ENCODE measurements at regions not wholly inside any gene's neighbourhood (a gene's known extent, or its start where the extent isn't known, plus 50 kb on each side); places are given as distances from the start of the nearest gene placed in this dataset.
"Not testable (repeated sequence)": the region's sequence is repeated elsewhere in the genome, so short reads cannot be mapped to it uniquely, and the experiment has no call there.

DNA sequence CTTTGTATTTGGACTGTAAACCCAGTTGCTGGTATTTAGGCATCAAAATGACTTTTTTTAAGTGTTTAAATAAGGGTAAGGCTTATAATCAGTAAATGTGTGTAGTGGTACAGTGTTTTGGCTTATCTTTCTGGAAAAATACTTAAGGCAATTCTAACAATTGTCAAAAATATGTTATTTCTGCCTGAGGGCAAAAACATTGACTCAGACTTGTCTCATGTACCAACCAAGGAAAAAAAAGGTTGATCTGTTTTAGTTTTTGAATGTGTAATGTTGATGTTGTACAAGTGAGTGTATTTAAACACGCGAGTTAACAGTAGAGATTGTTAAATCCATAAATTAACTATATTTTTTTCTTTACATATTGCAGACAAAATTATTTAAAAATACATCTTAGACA lies 277.8 kb upstream of the TYRP1 start:
- no peak for DNase-seq

DNA sequence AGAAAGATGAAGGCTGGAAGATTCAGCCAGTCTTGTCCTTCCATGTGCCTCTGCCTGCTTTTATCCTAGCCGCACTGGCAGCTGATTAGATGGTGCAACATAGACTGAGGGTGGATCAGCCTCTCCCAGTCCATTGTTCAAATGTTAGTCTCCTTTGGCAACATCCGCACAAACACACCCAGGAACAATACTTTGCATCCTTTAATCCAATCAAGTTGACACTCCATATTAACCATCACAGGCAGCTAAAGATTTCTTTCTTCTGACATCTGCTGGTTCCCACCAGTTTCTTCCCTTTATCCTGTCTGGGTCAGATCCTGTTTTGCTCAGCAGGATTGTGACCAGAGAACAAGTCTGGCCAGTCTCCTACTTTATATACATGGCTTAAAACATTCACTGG lies 276.5 kb upstream of the TYRP1 start:
- DNase-seq = no peak

DNA sequence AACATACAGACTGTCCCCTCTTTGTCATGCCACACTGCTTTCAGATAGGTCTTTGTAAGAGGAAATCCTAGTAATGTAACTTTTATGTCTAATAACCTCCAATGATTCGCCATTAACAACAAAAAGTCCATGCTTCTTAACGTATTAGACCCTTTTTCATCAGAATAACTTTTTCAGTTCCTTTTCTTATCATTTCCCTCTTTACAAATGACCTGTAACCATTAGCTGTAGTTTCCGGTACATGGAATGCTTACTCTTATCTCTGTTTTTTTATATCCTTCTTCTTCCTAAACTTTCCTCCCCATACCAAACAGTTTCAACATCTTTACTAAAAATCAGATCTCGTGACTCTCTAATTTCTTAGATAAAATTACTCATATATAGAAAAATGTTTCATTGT lies 268.9 kb upstream of the TYRP1 start:
- no peak for DNase-seq

DNA sequence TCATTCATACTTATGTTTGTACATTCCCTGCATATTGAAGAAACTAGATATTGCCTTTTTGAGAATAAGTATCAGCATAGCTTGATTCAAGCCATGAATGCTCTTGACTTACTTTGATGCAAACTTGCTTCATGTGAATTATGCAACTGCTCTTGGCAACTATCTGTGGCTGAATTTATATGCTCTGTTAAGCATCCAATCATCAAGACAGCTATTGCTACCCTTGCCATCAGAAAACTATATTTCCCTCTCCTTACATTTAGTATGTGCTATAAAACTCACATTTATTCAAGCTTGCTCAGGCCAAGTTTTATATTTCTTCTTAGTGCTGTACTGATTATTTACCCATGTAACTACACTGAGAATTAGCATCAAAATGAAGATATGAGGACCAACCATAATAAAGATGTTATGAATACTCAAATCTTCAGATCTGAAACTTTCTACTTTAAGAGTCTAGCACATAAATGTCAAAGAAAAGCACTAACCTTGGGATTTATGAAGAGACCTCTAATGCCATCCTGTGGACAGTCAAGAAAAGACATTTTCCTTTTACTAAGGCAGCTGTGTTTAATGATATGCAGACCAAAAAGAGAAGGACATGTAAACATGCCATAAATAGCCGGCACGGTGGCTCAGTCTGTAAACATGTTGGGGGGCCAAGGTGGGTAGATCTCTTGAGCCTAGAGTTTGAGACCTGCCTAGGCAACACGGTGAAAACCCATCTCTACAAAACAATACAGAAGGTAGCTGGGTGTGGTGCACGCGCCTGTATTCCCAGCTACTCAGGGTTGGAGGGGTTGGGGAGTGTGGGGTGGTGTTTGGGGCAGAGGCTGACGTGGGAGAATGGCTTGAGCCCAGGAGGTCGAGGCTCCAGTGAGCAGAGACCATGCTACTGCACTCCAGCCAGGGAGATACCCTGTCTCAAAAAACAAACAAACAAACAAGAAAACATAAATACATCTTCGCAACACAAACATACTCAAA lies 267.0 kb upstream of the TYRP1 start:
- peak in 1 of 2 donors; percentile 17 for DNase-seq

DNA sequence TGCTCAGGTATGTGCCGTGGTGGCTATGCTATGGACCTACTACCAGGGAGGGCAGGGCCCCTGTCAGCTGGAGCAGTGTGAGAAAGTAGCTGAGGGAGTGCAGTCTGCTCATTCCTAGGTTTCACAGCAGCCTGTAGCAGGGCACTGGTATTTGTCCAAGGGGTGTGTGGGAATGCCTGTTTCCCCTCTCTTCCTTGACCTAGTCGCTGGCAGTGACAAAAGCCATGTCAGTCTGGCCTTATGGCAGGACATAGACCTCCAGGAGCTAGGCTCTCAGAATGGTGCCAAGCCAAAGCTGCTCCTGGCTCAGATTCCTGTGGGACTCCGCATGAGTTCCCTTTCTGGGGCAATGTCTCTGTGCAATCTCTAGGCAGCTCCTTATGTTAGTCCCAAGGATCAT lies 253.9 kb upstream of the TYRP1 start:
- DNase-seq = no peak

DNA sequence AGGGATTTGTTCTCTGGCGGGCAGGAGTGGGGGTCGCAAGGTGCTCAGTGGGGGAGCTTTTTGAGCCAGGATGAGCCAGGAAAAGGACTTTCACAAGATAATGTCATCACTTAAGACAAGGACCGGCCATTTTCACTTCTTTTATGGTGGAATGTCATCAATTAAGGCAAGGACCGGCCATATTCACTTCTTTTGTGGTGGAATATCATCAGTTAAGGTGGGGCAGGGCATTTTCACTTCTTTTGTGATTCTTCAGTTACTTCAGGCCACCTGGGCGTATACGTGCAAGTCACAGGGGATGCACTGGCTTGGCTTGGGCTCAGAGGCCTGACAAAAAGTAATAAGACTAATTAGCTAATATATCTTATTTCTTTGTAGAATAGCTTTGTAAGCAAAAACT lies 252.1 kb upstream of the TYRP1 start:
- DNase-seq = not testable (repeated sequence)

DNA sequence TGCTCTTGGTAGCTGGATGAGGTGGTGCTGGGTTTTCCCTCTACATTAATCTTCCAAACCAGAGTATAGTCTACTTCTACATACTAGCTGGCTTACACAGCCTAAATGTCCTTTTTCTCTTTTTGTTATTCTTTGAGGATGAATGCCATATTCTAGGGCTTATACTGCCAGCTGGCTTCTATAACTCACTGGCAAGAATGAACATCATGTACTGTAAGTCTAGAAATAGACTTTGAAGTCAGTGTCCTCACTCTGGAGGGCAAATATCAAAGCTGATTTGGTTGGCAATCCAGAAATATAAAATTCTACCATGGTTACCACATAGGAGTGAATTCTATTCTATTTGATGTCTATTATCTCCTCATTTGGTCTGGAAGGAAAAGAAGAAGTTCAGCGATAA lies 251.7 kb upstream of the TYRP1 start:
- no peak for DNase-seq

DNA sequence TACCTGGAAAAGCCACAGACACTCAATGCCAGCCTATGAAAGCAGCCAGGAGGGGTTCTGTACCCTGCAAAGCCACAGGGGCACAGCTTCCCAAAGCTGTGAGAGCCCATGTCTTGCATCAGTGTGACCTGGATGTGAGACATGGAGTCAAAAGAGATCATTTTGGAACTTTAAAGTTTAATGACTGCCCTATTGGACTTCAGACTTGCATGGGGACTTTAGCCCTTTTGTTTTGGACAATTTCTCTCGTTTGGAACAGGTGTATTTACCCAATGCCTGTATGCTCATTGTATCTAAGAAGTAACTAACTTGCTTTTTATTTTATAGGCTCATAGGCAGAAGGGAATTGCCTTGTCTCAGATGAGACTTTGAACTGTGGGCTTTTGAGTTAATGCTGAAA lies 244.9 kb upstream of the TYRP1 start:
- no peak for DNase-seq

DNA sequence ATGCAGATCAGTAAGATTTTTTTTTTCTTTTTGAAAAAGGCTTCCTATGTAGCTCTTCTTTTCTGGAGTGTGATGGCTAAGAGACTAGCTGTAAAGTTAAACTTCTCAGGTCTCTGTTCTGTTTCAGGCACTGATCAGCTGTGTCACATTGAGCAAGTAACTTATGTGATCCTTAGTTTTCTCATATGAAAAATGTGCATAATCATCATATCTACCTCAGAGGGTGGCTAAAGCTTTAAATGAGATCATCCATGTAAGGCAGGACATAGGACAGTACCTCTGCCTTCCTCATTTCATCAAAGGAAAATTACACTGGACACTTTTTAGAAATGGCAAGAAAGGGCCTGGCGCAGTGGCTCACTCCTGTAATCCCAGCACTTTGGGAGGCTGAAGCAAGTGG lies 235.9 kb upstream of the TYRP1 start:
- no peak for DNase-seq

DNA sequence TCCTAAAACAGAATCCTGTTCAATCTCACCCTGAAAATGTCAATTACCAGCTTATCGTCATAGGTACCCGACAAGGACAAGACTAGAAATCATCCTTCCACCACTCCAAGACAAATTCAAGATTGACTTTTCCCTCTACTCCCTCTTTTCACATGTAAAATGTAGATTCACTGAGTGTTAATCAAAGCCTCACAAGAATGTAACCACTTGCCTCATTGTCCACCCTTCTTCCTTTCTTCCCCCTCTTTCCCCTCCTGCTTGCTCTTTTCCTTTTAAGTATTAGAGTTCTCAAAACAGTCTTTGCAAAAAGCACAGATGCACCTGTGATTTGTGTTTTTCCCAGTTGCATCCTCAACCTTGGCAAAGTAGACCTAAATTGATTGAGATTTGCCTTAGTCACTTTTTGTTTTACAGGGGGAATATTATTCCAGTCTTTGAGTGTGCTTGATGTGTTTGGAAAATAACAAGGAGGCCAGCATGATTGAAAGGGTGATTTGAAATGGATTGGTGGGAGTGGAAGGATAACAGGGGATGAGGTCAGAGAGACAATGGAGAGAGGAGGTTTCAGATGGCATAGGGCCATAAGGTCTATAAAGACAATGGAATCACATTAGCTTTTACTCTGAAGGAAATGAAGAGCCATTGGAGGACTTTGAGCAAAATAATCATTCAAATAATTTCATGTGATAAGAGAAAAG lies 231.3 kb upstream of the TYRP1 start:
- DNase-seq = no peak

DNA sequence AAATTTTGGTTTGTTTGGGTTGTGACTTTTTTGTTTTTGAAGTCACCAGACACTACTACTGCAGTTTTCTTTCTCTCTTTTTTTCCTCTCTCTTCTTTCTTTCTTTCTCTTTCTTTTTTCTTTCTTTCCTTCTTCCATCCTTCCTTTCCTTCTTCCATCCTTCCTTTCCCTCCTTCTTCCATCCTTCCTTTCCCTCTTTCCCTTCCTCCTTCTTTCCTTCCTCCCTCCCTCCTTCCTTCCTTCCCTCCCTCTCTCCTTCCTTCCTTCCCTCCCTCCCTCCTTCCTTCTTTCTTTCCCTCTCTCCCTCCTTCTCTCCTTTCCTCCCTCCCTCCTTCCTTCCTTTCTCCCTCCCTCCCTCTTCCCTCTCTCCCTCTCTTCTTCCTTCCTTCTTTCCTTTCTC lies 230.3 kb upstream of the TYRP1 start:
- no peak for DNase-seq

DNA sequence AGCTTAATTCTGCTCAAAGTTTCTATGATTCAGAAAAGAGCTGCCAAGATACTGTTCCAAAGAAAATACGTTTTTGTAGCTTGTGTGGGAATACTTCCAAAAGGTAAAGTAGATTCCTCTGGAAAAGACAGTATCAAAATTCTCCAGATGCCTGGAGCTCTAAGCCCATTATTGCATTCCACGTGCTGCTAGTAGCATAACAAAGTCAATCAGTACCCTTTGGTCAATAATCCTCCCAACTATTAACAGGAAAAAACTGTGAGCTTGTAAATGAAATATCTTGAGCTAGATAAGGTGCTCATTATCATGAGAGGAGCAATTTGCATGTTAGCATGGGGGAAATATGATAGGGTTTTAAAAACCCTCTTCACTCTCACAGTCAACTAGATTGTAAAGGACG lies 229.5 kb upstream of the TYRP1 start:
- DNase-seq = no peak

DNA sequence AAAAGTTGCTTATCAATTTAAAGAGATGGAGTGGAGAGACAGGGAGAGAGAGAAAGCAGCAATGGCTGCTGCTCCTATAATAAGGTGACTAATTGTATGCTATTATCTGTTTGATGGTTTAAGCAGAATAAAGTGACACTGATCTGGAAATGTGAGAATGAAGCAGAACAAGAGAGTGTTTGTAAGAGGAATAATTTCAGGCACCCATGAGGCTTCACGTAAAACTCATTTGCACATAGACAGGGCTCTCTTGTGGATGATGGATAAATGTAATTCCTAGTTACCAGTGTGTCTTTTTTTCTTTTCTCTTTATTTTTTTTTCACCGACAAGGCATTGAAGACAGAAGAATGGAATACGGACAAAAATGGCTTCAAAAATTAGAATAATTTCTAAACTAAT lies 228.8 kb upstream of the TYRP1 start:
- DNase-seq = no peak

DNA sequence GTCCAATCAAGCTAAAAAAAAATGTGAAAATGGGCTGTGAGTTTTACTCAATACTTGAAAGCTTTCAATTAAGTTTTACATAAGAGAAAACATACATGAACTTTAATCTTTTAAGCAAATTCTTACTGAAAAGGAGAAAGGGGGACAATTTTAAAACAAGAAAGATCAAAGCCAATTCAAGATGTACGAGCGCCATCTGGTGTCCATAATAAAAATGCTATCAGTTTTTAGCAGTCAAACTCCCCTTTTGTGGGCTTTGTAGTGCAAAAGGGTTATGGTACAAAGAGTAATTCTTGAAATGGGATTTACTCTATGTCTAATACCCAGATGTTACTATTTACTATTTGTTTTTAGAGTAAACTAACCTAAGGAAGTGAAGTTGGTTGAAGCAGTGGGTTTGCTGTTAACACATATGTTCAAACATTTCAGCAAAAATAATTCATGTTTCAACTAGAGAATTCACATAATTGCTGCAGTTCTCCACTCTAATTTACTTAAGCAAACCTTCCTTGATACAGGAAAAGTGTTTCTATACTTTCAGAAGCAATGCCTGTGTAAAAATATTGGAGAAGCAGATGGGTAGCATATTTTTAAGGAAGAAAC lies 228.2 kb upstream of the TYRP1 start:
- peak in 1 of 2 donors; percentile 22 for DNase-seq

DNA sequence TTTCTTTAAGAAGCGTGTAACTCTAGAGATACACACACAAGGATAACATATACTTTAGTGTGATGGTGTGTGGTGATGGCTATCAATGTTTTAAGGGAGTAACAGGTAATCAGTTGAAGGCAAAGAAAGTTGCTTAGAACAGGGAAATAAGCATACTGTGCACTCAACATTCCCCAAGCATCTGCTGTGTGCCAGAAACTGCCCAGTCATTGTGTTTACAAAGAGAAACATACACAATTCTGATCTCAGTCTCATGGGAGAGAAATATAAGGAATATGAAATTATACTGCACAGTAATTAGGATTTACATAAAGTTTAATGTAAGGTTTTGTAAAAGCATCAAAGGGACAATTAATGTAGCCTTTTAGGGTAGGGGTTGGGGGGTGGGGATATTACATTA lies 224.1 kb upstream of the TYRP1 start:
- no peak for DNase-seq

DNA sequence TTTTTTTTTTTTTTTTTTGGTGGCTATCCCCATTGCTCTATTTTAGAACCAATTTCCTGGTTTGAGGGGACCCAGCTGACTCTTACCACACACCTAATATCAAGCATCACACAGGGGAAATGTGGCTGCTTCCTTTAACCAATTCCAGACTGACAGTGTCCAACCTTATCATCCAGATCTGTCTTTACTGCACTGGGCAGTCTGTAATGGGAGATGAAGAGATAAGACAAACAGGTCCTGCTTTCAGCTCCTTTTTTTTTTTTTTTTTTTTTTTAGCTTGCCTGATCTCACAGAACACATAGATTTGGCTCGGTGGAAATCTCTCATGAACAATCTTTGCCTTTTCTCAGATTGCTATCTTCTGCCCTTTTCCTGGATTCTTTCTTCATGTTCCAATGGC lies 198.8 kb upstream of the TYRP1 start:
- DNase-seq = no peak

DNA sequence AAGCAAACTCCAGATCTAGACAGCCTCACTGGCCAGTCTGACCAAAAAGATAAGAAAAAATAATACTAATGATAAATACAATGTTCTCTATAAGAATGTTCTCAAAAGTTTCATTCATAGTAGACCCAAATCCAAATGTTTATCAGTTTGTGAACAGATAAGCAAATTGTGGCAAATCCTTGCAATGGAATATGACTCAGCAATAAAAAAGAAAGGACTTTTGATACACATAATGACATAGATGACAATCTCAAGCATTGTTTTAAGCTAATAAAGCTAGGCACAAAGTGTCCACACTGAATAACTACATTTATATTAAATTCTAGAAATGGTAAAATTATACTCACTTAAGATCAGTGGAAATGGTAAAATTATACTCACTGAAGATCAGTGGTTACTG lies 195.4 kb upstream of the TYRP1 start:
- DNase-seq = no peak

DNA sequence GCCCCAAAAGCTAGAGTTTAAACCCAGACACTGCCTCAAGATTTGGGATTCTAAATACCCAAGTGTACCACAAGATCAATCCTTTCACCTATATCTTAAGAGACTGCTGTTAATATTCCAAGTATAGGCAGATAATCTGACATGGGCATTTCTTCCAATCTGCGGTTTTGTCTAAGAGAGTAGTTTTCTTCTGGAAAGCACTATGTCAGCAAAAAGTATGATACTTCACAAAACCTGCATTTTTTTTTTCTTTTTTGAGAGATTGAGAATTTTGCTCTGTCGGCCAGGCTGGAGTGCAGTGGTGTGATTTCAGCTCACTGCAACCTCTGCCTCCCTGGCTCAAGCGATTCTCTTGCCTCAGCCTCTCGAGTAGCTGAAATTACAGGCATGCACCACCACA lies 190.7 kb upstream of the TYRP1 start:
- no peak for DNase-seq

DNA sequence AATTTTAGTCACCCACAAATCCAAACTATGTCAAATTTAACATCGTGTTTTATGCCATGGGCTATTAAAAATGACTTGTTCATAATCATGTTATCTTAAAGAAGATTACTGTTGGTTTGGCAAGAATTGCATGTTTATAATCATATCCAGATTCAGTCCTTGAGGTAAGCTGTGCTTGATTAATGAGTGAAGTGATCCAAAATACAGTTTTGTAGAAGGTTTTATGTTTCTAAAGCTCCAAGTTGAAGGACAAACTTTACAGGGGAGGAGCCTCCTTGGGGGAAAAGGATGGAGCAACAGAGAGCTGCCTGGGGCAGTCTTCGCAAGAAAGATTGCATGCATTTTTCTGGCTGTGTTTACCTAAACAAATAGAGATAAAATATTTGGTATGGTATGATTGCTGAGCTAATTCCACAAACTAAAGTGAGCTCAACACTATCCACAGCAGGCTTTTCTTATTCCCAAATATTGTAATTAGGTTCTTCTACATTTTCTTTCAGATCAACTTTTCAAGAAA lies 189.5 kb upstream of the TYRP1 start:
- no peak for DNase-seq

DNA sequence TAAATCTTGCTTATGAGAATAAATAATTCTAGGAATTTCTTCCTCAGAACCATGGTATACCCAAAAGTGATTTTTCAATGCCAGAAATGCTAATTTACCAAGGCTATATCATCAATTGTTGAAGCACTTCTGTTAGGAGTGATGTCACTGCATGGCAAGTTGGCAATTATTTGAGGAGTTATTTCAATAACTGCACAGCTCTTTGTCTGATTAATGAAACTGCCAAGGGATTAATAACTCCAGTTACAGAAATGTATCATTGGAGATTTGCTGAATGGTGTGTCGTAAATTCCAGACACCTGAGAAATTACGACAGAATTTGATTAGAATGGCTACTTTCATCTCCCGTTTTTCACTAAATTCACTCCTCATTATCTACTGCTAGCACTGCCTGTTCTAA lies 182.6 kb upstream of the TYRP1 start:
- DNase-seq = no peak

DNA sequence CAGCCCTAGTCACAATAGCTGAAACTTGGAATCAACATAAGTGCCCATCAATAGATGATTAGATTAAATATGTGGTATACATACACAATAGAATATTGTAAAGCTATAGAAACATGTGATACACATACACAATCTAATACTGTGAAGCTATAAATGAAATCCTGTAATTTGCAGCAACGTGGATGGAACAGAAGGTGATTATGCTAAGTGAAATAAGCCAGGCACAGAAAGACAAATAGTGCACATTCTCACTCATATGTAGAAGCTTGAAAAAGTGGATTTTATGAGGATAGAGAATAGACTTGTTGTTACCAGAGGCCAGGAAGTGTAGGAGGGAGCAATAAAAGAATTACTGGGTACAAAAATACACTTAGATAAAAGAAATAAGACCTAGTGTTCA lies 181.5 kb upstream of the TYRP1 start:
- DNase-seq = no peak

DNA sequence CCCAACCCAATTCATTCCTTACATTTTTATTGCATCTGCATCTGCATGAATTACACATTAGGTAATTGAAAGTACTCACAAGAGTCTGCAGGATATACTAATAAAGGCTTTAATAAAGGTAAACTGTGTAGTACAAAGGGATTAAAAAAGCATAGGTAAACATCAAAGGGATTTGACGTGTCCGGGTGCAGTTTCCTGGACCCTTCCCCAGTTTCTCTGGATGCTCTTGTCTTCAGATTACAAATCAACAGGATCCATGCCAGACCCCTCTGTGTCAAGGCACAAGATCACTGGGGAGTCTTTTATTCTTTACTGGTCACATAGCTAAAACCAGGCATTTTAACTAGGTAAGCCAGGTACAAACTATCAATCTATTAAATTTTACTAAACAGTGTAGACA lies 177.2 kb upstream of the TYRP1 start:
- no peak for DNase-seq

DNA sequence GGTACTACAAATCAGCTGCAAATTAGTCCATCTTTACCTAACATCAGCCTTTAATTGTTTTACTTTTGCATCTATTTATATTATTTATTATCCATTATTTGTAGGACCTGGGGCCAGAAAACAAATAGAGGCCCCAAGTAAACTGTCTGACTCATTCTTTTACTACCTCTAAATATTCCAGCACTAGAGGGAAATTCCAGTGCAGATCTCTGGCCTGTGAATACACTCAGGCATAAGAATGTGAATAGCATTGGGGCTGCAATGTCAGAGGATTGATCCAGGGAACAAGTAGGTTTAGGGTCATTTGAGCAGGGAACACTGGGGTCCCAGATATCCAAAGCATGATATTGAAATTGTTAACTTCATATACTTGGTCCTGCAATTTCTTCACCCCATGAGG lies 176.6 kb upstream of the TYRP1 start:
- DNase-seq = no peak
